Natural killer cell (primary cell): ENCODE measurements at regions not wholly inside any gene's neighbourhood (a gene's known extent, or its start where the extent isn't known, plus 50 kb on each side); places are given as distances from the start of the nearest gene placed in this dataset.

ENCODE experiments used
- ATAC-seq, 3 donors: fragments of 150-1000 bp in 2 of 3; fragments of 200-7000 bp in 1 of 3; cut with Tn5 transposase; 1 replicate in 1 of 3; 2 replicates in 2 of 3; pipeline ENCODE4 v1.10.0; 2021; ENCODE audit warnings: mild to moderate bottlenecking in 2 of 3, moderate library complexity in 2 of 3
- DNase-seq, 2 donors: peaks; one replicate each; pipeline versions ENCODE4 v3.0.0 to v3.0.0-alpha.2; 2013 to 2021; ENCODE audit warnings: mixed read lengths in 1 of 2
- H3K27ac ChIP-seq: one replicate; pipeline ENCODE4 v1.5.1; 2013; ENCODE audit warnings: mild to moderate bottlenecking, low read length
- H3K27me3 ChIP-seq: one replicate; pipeline ENCODE4 v1.6.1; 2013; ENCODE audit warnings: low read length; ENCODE audit not compliant: control insufficient read depth, insufficient read depth
- H3K36me3 ChIP-seq: one replicate; pipeline ENCODE4 v1.6.1; 2013; ENCODE audit warnings: low read length; ENCODE audit not compliant: control insufficient read depth, insufficient read depth
- H3K4me1 ChIP-seq: one replicate; pipeline ENCODE4 v1.6.1; 2013; ENCODE audit warnings: low read length; ENCODE audit not compliant: control insufficient read depth, insufficient read depth
- H3K4me3 ChIP-seq: one replicate; pipeline ENCODE4 v1.5.1; 2013; ENCODE audit warnings: low read length
- H3K9me3 ChIP-seq: one replicate; pipeline ENCODE4 v1.6.1; 2013; ENCODE audit warnings: low read length; ENCODE audit not compliant: control insufficient read depth, insufficient read depth
- H3K27ac Mint-ChIP-seq, 2 donors: one replicate each; pipeline ENCODE4 v1.8.0; 2022; ENCODE audit warnings: mild to moderate bottlenecking in 2 of 2, mixed read lengths in 2 of 2, moderate library complexity in 1 of 2
- H3K27me3 Mint-ChIP-seq, 2 donors: one replicate each; pipeline ENCODE4 v1.8.0; 2022; ENCODE audit warnings: low read depth in 2 of 2, mixed read lengths in 2 of 2
- H3K36me3 Mint-ChIP-seq: one replicate; pipeline ENCODE4 v1.8.0; 2022; ENCODE audit warnings: mixed read lengths
- H3K4me1 Mint-ChIP-seq, 2 donors: one replicate each; pipeline ENCODE4 v1.8.0; 2022; ENCODE audit warnings: mixed read lengths in 2 of 2
- H3K4me3 Mint-ChIP-seq: one replicate; pipeline ENCODE4 v1.8.0; 2022; ENCODE audit warnings: mild to moderate bottlenecking, moderate library complexity, mixed read lengths
- H3K9me3 Mint-ChIP-seq, 2 donors: one replicate each; pipeline ENCODE4 v1.8.0; 2022; ENCODE audit warnings: mixed read lengths in 2 of 2
- WGBS: methylation state at CpG from one replicate; pipeline ENCODE4 v1.1.7; 2013; ENCODE audit warnings: missing lambda C conversion rate; ENCODE audit not compliant: insufficient coverage; 5-methylcytosine and 5-hydroxymethylcytosine counted together
- intact Hi-C: fragments of 100-400 bp; cut with micrococcal nuclease; formaldehyde crosslinking; loops from one replicate; pipeline ENCODE4 v1.14.2; 2022
- TF ChIP-seq, protein P1 (sequence below): fragments of 200-600 bp; IDR thresholded peaks from one replicate; pipeline ENCODE4 v1.8.0; 2022; ENCODE audit warnings: antibody characterized with exemption

- Mint-ChIP-seq H3K4me3 (no peak overlapping the region), H3K4me1 (no peaks in the 10 kb centered on the region), H3K9me3 (no peaks in the 10 kb centered on the region), H3K27me3 (peaks cover 4 to 9% of the 10 kb centered on the region in 2 donors), H3K27ac (no peak overlapping the region), H3K36me3 (no peaks in the 10 kb centered on the region)
- intact Hi-C loops = no loop called here
- 93% methylated on average over 5 of the region's 5 CpGs for WGBS
- DNase-seq (no peak), ATAC-seq (no peak)
- Histone ChIP-seq H3K36me3 (no peaks in the 10 kb centered on the region), H3K4me3 (no peak overlapping the region), H3K4me1 (no peaks in the 10 kb centered on the region), H3K27ac (no peak overlapping the region), H3K9me3 (no peaks in the 10 kb centered on the region), H3K27me3 (no peaks in the 10 kb centered on the region)
- TF ChIP-seq, protein P1, sequence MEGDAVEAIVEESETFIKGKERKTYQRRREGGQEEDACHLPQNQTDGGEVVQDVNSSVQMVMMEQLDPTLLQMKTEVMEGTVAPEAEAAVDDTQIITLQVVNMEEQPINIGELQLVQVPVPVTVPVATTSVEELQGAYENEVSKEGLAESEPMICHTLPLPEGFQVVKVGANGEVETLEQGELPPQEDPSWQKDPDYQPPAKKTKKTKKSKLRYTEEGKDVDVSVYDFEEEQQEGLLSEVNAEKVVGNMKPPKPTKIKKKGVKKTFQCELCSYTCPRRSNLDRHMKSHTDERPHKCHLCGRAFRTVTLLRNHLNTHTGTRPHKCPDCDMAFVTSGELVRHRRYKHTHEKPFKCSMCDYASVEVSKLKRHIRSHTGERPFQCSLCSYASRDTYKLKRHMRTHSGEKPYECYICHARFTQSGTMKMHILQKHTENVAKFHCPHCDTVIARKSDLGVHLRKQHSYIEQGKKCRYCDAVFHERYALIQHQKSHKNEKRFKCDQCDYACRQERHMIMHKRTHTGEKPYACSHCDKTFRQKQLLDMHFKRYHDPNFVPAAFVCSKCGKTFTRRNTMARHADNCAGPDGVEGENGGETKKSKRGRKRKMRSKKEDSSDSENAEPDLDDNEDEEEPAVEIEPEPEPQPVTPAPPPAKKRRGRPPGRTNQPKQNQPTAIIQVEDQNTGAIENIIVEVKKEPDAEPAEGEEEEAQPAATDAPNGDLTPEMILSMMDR = no peak
Measured at GRCh38 chr17:30586818-30587595, 109.8 kb downstream of the GOSR1 start.

DNA sequence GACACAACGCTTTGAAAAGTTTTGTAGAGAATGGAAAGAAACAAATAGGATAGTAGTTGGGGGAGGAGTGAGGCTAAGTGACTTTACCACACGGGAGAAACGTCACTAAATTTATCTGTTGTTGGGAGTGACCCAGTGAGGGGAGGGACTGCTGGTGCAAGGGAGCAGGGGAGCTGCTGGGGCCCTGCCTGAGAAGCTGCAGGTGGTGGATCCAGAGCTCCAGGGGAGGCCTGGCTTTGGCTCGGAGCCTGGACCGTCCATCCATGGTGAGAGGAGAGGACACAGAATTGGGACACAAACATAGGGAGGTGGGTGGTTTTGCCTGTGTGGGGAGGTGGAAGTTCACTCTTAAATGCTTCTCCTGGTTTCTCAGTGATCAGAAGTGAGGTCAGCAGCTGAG is 107.6 kb downstream of the GOSR1 start:
- intact Hi-C loops = no loop called here
- Histone ChIP-seq H3K27me3 (no peaks in the 10 kb centered on the region), H3K27ac (no peak overlapping the region), H3K36me3 (no peaks in the 10 kb centered on the region), H3K9me3 (no peaks in the 10 kb centered on the region), H3K4me3 (no peak overlapping the region), H3K4me1 (no peaks in the 10 kb centered on the region)
- H3K27ac Mint-ChIP-seq = no peak overlapping the region
- no peak for ATAC-seq
- H3K27me3 Mint-ChIP-seq = peaks cover 6 to 8% of the 10 kb centered on the region in 2 donors
- H3K4me3 Mint-ChIP-seq = no peak overlapping the region
- H3K9me3 Mint-ChIP-seq = no peaks in the 10 kb centered on the region
- no peaks in the 10 kb centered on the region for H3K4me1 Mint-ChIP-seq
- TF ChIP-seq, protein P1 = no peak
- no peak for DNase-seq
- 81% methylated on average over 5 of the region's 5 CpGs for WGBS
- no peaks in the 10 kb centered on the region for H3K36me3 Mint-ChIP-seq

DNA sequence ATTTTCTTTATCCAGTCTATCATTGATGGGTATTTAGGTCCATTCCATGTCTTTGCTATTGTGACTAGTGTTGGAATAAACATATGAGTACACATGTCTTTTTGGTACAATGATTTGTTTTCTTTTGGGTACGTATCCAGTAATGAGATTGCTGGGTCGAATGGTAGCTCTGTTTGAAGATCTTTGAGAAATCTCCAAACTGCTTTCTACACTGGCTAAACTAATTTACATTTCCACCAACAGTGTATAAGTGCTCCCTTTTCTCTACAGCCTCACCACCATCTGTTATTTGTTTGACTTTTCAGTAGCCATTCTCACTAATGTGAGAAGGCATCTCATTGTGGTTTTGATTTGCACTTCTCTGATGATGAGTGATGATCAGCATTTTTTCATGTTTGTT is 103.7 kb downstream of the GOSR1 start:
- Histone ChIP-seq H3K9me3 (no peaks in the 10 kb centered on the region), H3K27me3 (no peaks in the 10 kb centered on the region), H3K4me1 (no peaks in the 10 kb centered on the region), H3K36me3 (no peaks in the 10 kb centered on the region), H3K27ac (no peak overlapping the region), H3K4me3 (no peak overlapping the region)
- H3K9me3 Mint-ChIP-seq = no peaks in the 10 kb centered on the region
- H3K27ac Mint-ChIP-seq = no peak overlapping the region
- no peak overlapping the region for H3K4me3 Mint-ChIP-seq
- ATAC-seq = no peak
- peaks cover 6 to 11% of the 10 kb centered on the region in 2 donors for H3K27me3 Mint-ChIP-seq
- no peaks in the 10 kb centered on the region for H3K36me3 Mint-ChIP-seq
- WGBS = 100% methylated on average over 2 of the region's 2 CpGs
- TF ChIP-seq, protein P1 = no peak
- H3K4me1 Mint-ChIP-seq = no peaks in the 10 kb centered on the region
- intact Hi-C loops = no loop called here
- DNase-seq = no peak
